Esophagus muscularis mucosa (tissue), 3 donors: ENCODE measurements at regions not wholly inside any gene's neighbourhood (a gene's known extent, or its start where the extent isn't known, plus 50 kb on each side); places are given as distances from the start of the nearest gene placed in this dataset.
"Not testable (repeated sequence)": the region's sequence is repeated elsewhere in the genome, so short reads cannot be mapped to it uniquely, and the experiment has no call there.

Experiments
- CTCF ChIP-seq, 3 experiments: fragments of 200-600 bp in 2 of 3; fragments of 450-650 bp in 1 of 3; sonication (generic) in 2 of 3; IDR thresholded peaks; one replicate each; pipeline ENCODE4 v1.5.1; 2017 to 2019; ENCODE audit warnings: antibody characterized with exemption in 3 of 3, mild to moderate bottlenecking in 2 of 3, moderate library complexity in 1 of 3
- POLR2AphosphoS5 ChIP-seq, 2 donors: sonication (generic); formaldehyde crosslinking; IDR thresholded peaks; one replicate each; pipeline ENCODE4 v1.6.1; 2017; ENCODE audit warnings: antibody characterized with exemption in 2 of 2

GRCh38 chr2:106249157-106249828, 55.2 kb upstream of the UXS1 start:
- TF ChIP-seq POLR2AphosphoS5, CTCF (IDR thresholded peaks at IDR 0.05): not testable (repeated sequence)
